ENCODE measurements at regions not wholly inside any gene's neighbourhood (a gene's known extent, or its start where the extent isn't known, plus 50 kb on each side); places are given as distances from the start of the nearest gene placed in this dataset.
"Not testable (repeated sequence)": the region's sequence is repeated elsewhere in the genome, so short reads cannot be mapped to it uniquely, and the experiment has no call there.

DNA sequence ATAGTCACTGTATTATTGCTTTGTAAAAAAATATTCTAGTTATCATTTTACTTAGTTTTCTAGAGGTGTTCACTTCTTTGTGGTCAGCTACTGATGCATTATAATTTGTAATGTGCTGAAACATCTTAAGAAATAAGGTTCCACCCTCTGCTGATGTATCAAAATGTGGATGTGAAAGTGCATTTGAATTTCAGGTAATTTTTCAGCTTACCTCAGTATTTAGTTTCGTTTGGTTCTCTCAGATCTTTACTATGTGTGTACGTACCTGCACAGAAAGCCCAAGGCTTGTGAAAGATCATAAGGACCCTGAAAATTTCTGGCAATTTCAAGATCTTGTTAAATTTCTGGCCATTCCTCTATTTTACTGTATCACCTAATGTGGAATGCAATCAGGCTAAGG is 542.3 kb upstream of the TPK1 start:
- DNase-seq: no peak
- no peak overlapping the region for H3K27ac ChIP-seq (replicated peaks)
- H3K27me3 ChIP-seq (ENCODE audit: low read depth): no peaks in the 10 kb centered on the region
- intact Hi-C loops (cut with micrococcal nuclease): no loop called here
- H3K9me3 ChIP-seq (replicated peaks): peaks cover 7% of the 10 kb centered on the region
- TF ChIP-seq, protein P1, sequence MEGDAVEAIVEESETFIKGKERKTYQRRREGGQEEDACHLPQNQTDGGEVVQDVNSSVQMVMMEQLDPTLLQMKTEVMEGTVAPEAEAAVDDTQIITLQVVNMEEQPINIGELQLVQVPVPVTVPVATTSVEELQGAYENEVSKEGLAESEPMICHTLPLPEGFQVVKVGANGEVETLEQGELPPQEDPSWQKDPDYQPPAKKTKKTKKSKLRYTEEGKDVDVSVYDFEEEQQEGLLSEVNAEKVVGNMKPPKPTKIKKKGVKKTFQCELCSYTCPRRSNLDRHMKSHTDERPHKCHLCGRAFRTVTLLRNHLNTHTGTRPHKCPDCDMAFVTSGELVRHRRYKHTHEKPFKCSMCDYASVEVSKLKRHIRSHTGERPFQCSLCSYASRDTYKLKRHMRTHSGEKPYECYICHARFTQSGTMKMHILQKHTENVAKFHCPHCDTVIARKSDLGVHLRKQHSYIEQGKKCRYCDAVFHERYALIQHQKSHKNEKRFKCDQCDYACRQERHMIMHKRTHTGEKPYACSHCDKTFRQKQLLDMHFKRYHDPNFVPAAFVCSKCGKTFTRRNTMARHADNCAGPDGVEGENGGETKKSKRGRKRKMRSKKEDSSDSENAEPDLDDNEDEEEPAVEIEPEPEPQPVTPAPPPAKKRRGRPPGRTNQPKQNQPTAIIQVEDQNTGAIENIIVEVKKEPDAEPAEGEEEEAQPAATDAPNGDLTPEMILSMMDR (IDR thresholded peaks at IDR 0.05; ENCODE audit: borderline replicate concordance): no peak
- H3K36me3 ChIP-seq: no peaks in the 10 kb centered on the region
- H3K4me3 ChIP-seq: no peak overlapping the region
- no peaks in the 10 kb centered on the region for H3K4me1 ChIP-seq

DNA sequence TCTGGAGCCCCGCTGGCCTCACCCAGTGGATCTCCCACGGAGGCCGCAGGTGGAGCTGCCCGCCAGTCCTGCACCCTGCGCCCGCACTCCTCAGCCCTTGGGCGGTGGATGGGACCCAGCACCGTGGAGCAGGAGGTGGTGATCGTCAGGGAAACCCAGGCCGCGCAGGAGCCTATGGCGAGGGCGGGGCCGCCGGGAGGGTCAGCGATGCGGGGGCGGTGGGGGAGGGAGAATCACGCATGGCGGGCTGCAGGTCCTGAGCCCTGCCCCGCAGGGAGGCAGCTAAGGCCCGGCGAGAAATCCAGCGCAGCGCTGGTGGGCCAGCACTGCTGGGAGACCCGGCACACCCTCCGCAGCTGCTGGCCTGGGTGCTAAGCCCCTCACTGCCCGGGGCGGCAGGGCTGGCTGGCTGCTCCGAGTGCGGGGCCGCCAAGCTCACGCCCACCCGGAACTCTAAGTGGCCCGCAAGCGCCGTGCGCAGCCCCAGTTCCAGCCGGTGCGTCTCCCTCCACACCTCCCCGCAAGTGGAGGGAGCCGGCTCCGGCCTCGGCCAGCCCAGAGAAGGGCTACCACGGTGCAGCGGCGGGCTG is 524.8 kb upstream of the TPK1 start:
- Histone ChIP-seq H3K9me3 (replicated peaks) (peaks cover 24% of the 10 kb centered on the region), H3K4me3 (no peak overlapping the region), H3K27me3 (ENCODE audit: low read depth) (no peaks in the 10 kb centered on the region), H3K36me3 (no peaks in the 10 kb centered on the region), H3K4me1 (no peaks in the 10 kb centered on the region), H3K27ac (replicated peaks) (no peak overlapping the region)
- DNase-seq: no peak
- intact Hi-C loops (cut with micrococcal nuclease): no loop called here
- TF ChIP-seq, protein P1 (IDR thresholded peaks at IDR 0.05; ENCODE audit: borderline replicate concordance): no peak

DNA sequence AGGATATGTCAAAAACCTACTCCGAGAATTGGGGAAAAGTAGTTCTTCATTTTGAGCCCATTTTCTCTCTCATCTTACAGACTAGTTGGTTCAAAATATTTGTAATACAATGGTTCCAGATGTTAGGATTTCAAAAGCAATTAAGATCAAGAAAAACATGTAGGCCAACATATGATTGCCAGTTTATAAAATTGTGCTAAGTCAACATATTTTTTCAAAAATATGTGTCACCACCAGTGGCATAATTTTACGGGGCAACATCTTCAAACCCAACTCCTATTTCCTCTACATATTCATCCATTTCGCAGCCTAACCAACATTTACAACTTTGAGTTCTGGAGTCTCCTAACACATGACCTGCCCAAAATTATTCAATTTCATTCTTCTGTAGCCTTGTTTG is 514.5 kb upstream of the TPK1 start:
- no peak for DNase-seq
- Histone ChIP-seq H3K36me3 (no peaks in the 10 kb centered on the region), H3K27me3 (ENCODE audit: low read depth) (no peaks in the 10 kb centered on the region), H3K4me3 (no peak overlapping the region), H3K9me3 (replicated peaks) (peaks cover 55% of the 10 kb centered on the region), H3K27ac (replicated peaks) (no peak overlapping the region), H3K4me1 (no peaks in the 10 kb centered on the region)
- intact Hi-C loops (cut with micrococcal nuclease): no loop called here
- TF ChIP-seq, protein P1 (IDR thresholded peaks at IDR 0.05; ENCODE audit: borderline replicate concordance): no peak

DNA sequence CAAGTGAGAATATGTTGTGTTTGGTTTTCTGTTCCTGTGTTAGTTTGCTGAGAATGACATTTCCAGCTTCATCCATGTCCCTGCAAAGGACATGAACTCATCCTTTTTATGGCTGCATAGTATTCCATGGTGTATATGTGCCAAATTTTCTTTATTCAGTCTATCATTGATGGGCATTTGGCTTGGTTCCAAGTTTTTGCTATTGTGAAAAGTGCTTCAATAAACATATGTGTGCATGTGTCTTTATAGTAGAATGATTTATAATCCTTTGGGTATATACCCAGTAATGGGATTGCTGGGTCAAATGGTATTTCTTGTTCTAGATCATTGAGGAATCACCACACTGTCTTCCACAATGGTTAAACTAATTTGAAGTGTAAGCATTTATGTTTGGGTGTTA is 513.6 kb upstream of the TPK1 start:
- H3K4me1 ChIP-seq; H3K4me3 ChIP-seq; intact Hi-C loops (cut with micrococcal nuclease); H3K36me3 ChIP-seq; DNase-seq; H3K27me3 ChIP-seq (ENCODE audit: low read depth); H3K27ac ChIP-seq (replicated peaks): not testable (repeated sequence)
- H3K9me3 ChIP-seq (replicated peaks): peaks cover 64% of the 10 kb centered on the region

DNA sequence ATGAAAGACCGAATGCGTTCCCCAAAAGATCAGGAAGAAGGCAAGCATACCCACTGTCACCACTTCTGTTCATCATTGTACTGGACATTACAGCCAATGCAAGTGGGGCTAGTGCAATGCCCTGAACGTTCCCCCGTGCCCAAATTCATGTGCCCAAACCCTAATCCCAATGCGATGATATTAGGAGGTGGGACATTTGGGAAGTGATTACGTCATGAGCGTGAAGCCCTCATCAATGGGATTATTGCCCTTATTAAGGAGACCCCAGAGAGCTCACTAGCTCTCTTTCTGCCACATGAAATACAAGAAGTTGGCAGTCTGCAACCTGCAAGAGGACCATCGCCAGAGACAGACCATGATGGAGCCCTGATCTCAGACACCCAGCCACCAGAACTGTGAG is 511.4 kb upstream of the TPK1 start:
- Histone ChIP-seq H3K36me3 (no peaks in the 10 kb centered on the region), H3K4me3 (no peak overlapping the region), H3K4me1 (no peaks in the 10 kb centered on the region), H3K27ac (replicated peaks) (no peak overlapping the region), H3K27me3 (ENCODE audit: low read depth) (no peaks in the 10 kb centered on the region), H3K9me3 (replicated peaks) (peaks cover 59% of the 10 kb centered on the region)
- no peak for DNase-seq
- TF ChIP-seq, protein P1 (IDR thresholded peaks at IDR 0.05; ENCODE audit: borderline replicate concordance): no peak
- intact Hi-C loops (cut with micrococcal nuclease): no loop called here

DNA sequence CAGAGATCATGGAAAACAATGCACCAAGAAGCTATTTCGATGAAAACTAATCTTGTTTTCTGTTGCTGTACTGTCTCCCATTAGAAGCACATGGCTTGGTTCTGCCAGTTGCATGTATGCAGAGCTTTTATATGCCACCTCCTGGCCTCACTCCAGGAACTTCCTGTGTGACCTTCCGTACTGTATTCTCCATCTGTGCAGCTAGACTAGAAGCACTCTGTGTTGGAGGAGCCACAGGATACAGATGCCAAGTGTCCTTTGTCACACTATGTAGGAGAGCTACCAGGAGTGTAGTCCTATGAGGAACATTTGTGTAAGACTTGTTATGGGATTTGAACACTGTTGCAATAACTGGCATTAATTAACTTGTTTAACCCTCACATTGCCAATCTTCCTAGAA is 503.5 kb upstream of the TPK1 start:
- H3K27ac ChIP-seq (replicated peaks): no peak overlapping the region
- TF ChIP-seq, protein P1 (IDR thresholded peaks at IDR 0.05; ENCODE audit: borderline replicate concordance): no peak
- no peak overlapping the region for H3K4me3 ChIP-seq
- H3K9me3 ChIP-seq (replicated peaks): peaks cover 33% of the 10 kb centered on the region
- no peak for DNase-seq
- H3K36me3 ChIP-seq: no peaks in the 10 kb centered on the region
- no peaks in the 10 kb centered on the region for H3K4me1 ChIP-seq
- no peaks in the 10 kb centered on the region for H3K27me3 ChIP-seq (ENCODE audit: low read depth)
- intact Hi-C loops (cut with micrococcal nuclease): no loop called here
